NCI-H1092 treated with DMSO at 0.1 percent for 48 hours (cell line): ENCODE measurements at regions not wholly inside any gene's neighbourhood (a gene's known extent, or its start where the extent isn't known, plus 50 kb on each side); places are given as distances from the start of the nearest gene placed in this dataset.

Source experiments
- DNase-seq: peaks from one replicate; lab custom pipeline; 2025; lab: John Stamatoyannopoulos, UW

DNA sequence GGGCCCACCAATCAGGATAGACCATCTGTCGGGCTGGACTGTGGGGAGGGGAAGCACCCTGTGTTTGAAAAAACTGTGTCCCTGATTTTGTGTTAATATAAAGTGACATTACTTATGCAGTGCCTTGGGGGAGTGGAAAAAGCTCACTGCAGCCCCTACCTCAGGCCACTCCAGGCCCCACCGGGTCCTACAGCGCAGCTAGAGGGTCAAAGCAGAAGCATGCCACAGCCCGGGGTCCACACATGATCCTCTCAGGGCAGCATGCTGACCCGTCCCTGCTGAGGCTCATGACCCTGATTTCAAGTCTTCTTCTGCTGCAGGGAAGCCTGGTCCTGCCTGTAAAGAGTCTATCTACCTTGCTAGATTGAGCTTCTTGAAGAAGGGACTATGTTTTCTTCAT lies 133.0 kb upstream of the PLCB4 start:
- no peak for DNase-seq

DNA sequence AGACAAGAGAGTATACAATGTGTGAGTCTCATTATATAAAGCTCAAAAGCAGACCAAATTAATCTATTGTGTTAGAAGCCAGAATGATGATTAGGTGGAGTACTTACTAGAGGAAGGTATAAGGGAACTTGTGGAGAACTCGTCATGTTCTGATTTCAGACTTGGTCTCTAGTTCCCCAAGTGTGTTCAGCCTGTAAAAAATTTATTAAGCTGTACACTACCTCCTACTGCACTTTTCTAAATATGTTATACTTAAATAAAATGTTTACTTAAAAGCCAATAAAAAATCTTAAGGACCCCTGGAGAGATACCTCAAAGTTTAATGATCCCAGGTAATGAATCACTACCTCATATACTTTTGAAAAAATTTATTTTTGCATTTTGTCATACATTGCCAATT lies 130.4 kb upstream of the PLCB4 start:
- DNase-seq: no peak

DNA sequence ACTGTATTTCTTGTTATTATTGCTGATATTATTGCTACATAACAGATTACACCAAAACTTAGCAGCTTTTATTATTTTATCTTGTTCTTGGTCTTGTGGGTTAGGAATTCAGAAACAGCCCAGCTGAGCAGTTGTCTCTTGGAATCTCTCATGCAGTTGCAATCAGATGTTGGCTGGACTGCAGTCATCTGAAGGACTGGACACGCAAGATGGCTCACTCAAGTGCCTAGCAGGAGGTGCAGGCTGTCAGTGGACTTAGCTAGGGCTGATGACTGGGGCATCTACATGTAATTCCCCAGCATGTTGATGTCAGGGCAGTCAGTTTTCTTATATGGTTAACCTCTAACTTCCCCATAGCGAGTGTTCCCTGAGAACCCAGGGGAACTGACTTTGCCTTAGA lies 128.6 kb upstream of the PLCB4 start:
- no peak for DNase-seq

DNA sequence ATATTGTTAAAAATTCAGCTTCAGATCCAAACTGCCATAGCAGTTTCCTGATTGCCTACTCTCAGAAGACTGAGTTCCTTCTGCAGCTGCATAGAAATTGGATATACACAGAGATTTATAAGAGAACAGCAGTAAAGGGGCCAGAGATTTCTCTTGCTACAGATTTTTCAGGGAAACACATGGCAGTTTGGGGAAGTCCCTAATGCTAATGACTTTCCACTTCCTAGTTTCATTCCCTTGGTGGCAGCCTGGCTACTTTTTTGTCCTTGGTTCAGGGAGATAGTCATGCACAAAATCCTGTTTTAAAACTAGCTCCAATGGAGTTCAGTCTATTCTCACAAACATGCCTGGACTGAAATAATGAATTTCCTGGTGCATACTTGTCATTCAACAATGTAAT lies 125.3 kb upstream of the PLCB4 start:
- DNase-seq: no peak

DNA sequence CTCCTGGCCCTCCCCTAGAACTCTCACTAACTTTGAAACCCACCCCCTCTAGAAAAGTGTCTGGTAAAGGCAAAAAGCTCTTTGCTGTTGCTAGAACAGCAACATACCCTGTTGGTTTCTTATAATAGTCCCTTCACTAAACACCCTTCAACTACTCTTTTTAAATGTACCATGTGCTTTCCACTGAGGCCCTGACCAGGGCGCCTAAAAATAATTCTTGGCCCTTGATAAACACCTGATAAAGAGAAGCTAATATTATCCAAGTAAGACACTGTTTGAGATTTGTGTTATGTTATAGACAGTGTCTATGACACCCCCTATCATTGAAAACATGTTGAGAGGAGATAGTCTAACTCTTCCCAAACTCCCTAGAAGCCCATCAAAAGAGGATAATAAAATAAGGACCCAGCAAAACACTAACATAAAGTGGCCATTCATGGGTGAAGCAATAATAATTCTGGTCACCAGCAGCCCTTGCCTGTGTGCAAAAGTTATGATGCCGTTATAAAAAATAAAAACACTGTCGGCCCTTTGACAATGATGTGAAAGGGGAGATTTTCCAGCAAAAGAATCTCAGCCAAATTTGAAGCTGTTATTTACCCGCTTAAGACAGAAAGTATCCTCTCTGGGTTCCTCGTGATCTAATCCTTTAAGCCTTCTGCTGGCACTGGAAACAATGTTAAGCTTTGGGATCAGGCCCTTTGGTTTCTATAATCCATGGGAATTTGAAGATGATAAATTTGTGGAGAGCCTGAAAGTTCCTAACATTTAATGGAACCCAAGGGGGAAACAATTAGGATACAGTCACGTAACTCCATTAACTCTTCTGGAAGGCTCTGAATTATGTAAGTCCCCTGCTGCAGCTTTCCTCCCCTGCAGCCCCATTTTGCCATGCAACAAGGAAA lies 122.6 kb upstream of the PLCB4 start:
- DNase-seq: no peak

DNA sequence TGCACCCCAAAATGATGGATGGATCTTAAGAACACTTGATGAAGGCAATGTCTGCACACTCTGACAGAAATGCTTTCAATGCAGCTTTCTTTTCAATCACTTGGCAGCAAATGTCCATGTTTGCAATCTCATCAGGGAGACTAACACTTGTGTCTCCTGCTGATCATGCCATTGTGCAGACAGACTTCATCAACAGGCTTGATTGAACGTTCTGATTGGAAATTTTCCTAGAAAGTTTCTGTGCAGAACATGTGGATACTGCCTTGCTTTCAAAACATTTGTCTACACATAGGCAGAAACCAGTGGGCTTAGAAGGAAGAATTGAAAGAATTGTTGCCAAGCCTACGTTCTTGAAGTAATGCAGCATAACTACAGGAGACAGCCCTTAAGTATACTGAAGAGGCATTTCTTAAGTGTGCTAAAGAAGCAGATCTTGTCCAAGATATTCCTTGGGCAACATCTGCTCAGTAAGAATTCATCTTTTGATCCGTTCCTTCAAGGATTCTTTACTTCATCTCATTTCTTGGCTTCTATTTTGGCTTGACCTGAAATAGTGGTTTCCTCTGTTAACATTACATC lies 120.4 kb upstream of the PLCB4 start:
- no peak for DNase-seq

DNA sequence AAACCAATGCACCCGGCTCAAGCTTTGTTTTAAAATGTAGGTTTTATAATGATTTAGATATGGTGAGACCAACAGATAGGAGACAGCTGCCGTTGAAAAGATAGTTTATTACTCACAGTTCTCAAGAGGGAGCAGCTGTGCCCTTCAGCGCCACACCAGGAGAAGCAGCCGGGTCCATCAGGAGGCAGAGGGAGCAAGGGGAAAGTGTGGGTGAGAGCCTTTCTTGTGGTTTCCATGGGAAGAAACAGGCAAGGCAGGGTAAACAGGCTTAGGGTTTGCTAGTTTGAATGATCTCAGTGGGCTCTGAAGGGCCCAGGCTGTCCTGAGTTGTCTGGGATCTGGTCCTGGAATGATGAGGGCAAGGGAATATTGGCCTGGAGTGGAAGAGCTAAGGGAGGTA lies 117.7 kb upstream of the PLCB4 start:
- no peak for DNase-seq

DNA sequence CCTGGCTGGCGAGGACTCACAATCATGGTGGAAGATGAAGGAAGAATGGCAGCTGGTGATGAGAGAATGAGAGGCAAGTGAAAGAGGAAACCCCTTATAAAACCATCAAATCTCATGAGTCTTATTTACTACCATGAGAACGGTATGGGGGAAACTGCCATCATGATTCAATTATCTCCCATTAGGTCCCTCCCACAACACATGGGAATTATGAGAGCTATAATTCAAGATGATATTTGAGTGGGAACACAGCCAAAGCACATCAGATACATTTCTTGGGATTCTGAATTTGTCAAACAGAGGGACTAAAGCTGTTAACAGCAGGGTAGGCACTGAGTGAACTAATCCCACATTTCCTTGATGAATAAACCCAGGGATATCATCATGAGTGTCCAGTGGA lies 116.2 kb upstream of the PLCB4 start:
- DNase-seq: peak; percentile 15

DNA sequence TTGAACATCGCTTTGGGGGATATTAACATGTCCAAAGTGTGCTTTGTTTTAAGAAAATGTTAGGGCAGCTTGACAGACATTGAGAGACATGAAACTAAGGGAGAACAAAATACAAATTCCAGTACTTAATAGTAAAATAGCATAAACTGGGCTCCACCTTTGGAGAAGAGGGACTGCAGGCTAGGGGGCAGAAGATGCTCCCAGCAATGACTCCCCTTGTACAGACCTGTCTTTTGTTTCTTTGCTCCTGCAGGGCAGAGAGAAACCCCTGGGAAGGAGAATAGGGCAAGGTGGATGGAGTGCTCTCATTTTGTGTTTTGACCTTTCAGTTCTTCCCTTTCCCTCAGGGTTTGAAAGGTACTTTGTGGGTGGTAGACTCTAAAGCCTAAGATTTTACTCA lies 115.6 kb upstream of the PLCB4 start:
- no peak for DNase-seq

DNA sequence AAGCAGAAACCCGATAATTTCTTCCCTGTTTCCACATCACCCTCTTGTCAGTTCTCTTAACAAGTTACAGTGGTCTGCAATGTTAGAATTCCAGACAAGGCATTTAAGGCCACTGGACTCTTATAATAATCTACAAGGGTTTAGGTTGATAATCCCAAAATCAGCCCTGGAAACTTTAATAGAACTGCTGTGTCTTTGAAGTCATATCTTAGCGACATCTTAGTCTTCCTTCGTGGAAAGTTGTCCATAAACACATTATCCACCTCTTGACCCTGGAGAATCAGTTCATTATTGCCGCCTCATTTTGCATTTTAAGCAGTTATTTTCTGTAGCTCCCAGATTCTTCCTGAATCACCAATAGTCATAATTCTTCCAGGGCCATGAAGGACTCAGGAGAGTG lies 108.6 kb upstream of the PLCB4 start:
- DNase-seq: no peak

DNA sequence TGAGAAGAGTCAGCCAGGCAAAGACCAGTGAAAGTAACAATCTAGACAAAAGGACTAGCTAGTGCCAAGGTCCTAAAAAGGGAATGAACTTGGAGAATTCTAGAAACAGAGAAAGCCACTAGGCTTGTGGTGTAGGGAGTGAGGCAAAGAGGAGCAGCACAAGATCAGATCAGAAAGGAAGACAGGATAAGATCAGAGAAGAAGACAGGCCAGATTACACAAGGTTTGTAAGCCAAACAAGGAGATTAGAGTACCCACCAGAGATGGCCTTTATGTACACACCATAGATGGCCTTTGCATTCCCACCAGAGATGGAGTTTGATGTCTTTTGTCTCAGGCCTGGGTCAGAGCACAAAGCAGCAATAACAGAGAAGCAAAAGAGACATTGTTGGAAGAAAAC lies 105.6 kb upstream of the PLCB4 start:
- DNase-seq: no peak

DNA sequence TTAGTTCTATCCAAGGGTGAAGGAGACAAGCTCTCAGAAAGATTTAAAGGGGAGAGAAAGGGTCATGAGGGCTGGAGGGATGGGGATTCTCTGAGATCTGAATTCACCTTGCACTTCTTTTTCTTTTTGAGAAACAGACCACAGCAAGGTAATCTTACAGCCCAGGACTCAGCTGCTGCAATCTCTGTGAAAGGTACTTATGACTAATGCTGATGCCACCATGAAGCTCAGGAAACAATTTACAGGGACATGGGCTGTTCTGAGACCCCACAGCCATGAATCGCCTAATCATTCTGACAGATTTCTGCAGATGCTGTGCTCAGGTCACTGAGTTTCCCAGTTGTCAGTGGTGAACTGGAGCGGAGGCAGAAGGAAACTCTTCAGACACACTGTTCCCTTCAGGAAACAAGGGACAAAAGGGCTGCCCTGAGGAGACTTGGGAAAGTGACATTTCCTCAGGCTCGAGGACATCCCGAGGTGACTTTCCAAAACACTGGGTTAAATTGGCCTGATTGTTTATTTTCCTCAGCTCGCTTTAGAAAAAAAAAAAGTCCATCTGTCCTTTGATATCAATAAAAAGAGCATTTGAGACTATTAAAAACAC lies 103.8 kb upstream of the PLCB4 start:
- no peak for DNase-seq

DNA sequence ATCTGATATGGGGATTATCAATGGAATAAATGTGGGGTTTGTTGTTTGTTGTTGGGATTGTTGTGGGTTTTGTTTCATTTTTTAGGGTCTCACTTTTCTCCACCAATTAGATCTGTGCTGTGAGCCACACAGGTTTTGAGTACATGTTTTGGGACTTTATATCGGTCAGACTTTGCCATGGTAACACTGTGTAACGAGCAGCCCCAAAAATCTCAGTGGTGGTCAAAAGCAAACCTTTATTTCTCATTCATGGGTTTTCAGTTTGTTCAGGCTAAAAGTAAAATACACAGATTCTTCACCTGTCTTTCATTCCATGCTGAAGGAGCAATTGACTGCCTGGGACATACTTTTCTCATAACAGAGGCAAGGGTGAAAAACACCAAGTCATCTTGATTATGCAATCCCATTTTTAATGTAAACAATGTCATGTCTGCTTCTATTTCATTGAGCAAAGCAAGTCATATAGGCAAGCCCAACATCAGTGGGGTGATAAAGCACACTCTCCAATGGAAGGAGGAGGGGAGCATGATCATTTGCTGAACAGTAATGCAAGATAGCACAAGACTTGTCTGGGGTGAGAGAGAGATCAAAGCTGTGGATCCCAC lies 101.1 kb upstream of the PLCB4 start:
- no peak for DNase-seq

DNA sequence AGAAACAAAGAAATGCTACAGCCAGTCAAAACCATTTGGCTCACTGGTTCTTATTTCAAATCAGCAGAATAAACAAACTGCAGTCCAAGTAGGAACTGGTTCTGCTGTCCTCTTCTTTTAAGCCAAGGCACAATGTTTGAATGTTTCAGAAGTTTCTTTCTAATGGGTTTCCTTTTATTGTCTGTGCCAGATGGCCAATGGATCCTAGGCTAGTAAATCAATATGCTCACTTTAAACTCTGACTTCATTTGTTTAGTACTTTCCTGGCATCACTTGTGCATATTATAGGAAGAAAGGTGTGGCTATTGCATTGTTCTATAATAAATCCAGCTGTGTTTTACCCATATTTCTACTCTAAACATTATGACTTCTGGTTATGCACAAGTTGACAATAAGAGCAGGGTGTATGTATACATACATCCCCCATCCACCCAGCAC lies 99.7 kb upstream of the PLCB4 start:
- no peak for DNase-seq

DNA sequence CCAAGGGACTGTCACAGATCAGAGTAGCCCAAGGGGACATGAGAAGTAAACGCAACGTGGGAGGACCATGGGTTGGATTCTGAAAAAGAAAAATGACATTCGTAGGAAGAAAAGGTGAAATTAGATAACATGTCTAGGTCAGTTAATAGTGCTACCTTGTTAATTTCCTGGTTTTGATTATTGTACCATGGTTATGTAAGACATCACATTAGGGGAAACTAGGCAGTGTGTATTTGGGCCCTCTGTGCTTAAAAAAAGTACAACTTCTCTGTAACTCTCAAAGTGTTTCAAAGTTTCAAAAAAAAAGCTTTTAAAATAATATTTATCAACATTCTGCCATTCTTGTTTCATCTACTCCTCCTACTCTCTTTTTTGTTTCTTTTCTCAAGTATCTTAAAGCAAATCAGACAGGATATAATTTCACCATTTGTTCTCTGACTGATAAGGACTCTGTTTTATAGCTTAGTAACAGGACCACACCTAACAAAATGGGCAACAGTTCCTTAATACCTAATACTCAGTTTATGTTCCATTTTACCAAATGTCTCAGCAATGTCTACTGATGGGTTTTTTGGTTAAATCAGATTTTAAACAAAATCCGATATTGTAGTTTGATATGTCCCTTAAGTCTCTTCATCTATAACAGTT lies 97.1 kb upstream of the PLCB4 start:
- no peak for DNase-seq

DNA sequence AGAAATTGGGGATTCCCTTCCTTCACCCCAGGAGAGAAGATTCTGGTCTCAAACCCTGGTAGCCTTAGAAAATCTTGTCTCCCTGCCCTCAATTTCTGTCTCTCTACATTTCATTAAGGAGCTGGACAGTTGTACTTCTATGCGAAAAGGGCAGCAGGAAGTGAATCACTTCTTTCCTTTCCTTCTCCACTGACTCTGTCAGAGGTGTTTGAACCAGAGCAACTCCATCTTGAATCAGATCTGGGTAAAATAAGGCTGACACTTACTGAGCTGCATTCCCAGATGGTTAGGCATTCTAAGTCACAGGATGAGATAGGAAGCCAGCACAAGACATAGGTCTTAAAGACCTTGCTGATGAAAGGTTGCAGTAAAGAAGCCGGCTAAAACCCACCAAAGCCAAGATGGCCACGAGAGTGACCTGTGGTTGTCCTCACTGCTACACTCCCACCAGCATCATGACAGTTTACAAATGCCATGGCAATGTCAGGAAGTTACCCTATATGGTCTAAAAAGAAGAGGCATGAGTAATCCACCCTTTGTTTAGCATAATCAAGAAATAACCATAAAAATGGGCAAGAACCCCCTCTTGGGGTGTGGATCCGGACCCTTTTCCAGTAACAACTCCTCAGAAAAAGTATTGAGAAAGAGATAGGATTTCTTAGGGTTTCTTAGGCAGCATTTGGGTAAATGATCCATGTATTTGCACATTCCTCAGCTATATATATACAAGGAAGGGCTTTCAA lies 95.8 kb upstream of the PLCB4 start:
- DNase-seq: no peak

DNA sequence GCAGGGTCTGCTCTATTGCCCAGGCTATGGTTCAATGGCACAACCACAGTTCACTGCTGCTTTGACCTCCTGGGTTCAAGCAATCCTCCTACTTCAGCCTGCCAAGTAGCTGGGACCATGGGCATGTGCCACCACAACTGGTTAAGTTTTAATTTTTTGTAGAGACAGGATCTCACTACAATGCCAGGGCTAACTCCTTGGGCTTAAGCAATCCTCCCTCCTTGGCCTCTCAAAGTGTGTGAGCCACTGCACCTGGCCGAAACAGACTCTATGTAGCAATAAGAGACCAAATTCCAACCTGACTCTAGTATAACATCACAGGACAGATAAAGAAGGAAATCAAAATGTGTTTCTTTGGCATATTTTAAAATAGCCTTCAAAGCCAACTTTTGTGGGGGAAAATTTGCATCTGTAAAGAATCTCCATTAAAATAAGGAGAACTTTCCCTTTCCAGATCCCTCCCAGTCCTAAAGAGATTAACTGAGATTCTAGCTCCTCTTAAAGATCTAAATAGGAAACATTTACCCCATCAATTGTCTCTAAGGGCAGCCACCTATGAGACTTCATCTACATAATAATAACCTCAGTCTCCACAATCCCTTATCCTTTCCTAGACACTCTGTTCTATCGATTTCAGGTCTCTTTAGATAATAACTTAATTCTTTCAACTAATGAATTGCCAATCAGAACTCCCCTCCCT lies 94.7 kb upstream of the PLCB4 start:
- DNase-seq: no peak

DNA sequence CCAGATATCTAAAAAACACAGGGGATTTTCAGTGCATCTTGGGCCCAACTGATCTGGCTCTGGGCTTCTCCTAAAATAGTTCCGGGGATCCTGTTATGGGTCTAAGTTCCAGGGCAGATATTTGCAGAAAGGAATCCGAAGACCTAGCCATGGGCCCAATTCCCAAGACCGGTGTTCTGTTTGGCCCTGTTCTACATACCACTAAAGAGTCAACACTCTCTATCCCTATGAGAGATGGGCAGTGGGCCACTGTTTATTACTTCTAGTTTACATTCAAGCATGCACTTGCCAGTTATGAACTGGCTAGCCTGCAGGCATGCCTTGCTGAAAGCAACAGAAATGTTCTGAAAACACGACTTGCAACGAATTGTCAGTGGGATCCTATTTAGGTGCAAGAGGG lies 87.4 kb upstream of the PLCB4 start:
- no peak for DNase-seq

DNA sequence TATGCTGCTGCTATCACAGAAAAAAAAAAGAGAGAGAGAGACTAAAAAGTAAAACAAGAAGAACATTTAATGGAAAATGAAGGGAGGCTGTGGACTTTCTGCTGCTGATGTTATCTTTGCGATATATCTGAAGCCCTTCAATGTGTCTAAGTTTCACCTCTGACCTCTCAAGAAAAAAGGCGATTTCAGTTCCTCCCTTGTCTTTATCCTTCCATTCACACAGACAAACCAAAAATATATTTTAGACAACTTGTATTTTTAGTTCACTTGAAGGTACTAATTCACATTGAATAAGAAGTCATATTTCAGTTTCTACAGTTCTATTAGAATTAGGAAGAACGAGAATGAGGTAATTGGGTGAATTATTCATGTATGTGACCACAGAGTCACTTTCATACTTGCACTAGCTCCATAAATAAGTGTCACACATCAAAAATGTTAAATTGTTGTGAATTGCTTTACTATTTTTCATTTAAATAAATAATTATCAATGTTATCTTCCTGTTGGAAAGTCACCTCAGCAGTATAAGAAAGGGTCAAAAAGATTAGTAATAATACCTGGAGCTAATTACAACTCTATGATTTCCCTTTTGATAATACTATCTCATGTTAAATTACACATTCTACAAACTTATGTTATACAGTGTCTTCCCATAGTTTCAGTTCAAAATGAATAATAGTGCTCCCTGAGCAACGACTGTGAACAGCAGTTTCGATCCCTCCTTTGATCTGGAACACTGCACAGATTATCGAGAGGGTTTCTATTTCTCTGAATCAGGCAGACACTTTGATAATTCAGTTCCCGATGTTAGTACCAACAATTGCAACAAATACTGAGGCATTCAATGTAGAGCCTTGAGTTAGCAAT lies 85.2 kb upstream of the PLCB4 start:
- DNase-seq: no peak

DNA sequence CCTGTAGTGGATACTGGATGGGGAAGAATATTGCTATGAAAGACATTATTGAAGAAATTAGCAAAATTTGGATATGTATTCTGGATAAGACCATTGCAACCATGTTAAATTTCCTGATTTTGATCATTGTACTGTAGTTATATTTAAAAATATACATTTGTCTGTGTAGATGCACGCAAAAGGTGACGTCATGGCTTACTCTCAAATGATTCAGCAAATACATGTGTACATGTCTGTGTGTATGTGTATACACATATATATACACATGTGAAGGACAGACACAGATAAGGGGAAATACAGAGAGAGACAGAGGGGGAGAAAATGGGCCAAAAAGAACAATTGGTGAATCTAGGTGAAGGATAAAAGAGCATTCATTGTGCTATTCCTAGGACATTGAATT lies 82.3 kb upstream of the PLCB4 start:
- DNase-seq: no peak
